H1 (cell line): ENCODE measurements at regions not wholly inside any gene's neighbourhood (a gene's known extent, or its start where the extent isn't known, plus 50 kb on each side); places are given as distances from the start of the nearest gene placed in this dataset.

Experiments
- CTCF ChIA-PET: fragments of 300-600 bp; sonication (Branson Sonifier 250); formaldehyde crosslinking; loops from one replicate; lab custom pipeline; 2021; ENCODE audit not compliant: partially characterized antibody; lab: Charles Lee
- POLR2A ChIA-PET: fragments of 300-600 bp; sonication (Branson Sonifier 250); formaldehyde crosslinking; loops from one replicate; lab custom pipeline; 2021; ENCODE audit warnings: inconsistent platforms; ENCODE audit not compliant: partially characterized antibody; lab: Charles Lee
- DNase-seq, 2 experiments: peaks; one replicate each; pipeline versions ENCODE4 v3.0.0 to v3.0.0-alpha.2; 2010 to 2022; ENCODE audit warnings: low spot score in 2 of 2, low read depth in 1 of 2, mixed read lengths in 1 of 2
- FAIRE-seq: peaks from 2 replicates; lab custom pipeline; 2011; peaks lifted over from hg19 to GRCh38; lab: Jason Lieb, UNC
- H2AFZ ChIP-seq: 2 replicates; pipeline ENCODE4 v1.8.1; 2012; ENCODE audit warnings: low read length, inconsistent platforms
- H2AK5ac ChIP-seq: 2 replicates; pipeline ENCODE4 v1.6.1; 2013; ENCODE audit warnings: low read depth, low read length
- H2BK120ac ChIP-seq: replicated peaks from 2 replicates; pipeline ENCODE3; 2013; ENCODE audit warnings: low read depth, low read length, inconsistent platforms
- H2BK12ac ChIP-seq: 2 replicates; pipeline ENCODE4 v1.6.1; 2013; ENCODE audit warnings: low read depth, low read length
- H2BK15ac ChIP-seq: 2 replicates; pipeline ENCODE4 v1.6.1; 2013; ENCODE audit warnings: low read length
- H2BK20ac ChIP-seq: 2 replicates; pipeline ENCODE4 v1.6.1; 2013; ENCODE audit warnings: low read length
- H2BK5ac ChIP-seq: 2 replicates; pipeline ENCODE4 v1.6.1; 2013; ENCODE audit warnings: low read depth, low read length
- H3K14ac ChIP-seq: 2 replicates; pipeline ENCODE4 v1.6.1; 2013; ENCODE audit warnings: inconsistent platforms; ENCODE audit not compliant: insufficient read length
- H3K18ac ChIP-seq: 2 replicates; pipeline ENCODE4 v1.6.1; 2013; ENCODE audit warnings: low read length; ENCODE audit errors: extremely low read depth
- H3K23ac ChIP-seq: 2 replicates; pipeline ENCODE4 v1.6.1; 2013; ENCODE audit warnings: inconsistent platforms; ENCODE audit not compliant: insufficient read length
- H3K23me2 ChIP-seq: 2 replicates; pipeline ENCODE4 v1.6.1; 2013; ENCODE audit warnings: low read depth, low read length
- H3K27ac ChIP-seq: 2 replicates; pipeline ENCODE4 v1.6.1; 2011; ENCODE audit warnings: low read depth, low read length, inconsistent platforms
- H3K27me3 ChIP-seq, 4 experiments: replicated peaks in 1 of 4; 1 replicate in 1 of 4; 2 replicates in 3 of 4; pipeline versions ENCODE4 v1.6.1 to v1.8.1; 2011 to 2013; ENCODE audit warnings: low read length in 3 of 4, mild to moderate bottlenecking in 3 of 4, inconsistent platforms in 2 of 4, mixed read lengths in 2 of 4, moderate library complexity in 1 of 4; ENCODE audit not compliant: control insufficient read depth in 3 of 4, insufficient read depth in 3 of 4; ENCODE audit errors: extremely low read depth in 1 of 4
- H3K36me3 ChIP-seq, 4 experiments: 2 replicates each; pipeline versions ENCODE4 v1.6.1 to v1.8.1; 2011 to 2013; ENCODE audit warnings: mild to moderate bottlenecking in 4 of 4, low read length in 3 of 4, moderate library complexity in 2 of 4, control low read depth in 1 of 4, inconsistent platforms in 1 of 4; ENCODE audit not compliant: insufficient read depth in 4 of 4, control insufficient read depth in 2 of 4
- H3K4ac ChIP-seq: replicated peaks from 2 replicates; pipeline ENCODE3; 2013; ENCODE audit warnings: low read length, low read depth, mixed read lengths, inconsistent platforms; ENCODE audit not compliant: insufficient read length
- H3K4me1 ChIP-seq, 4 experiments: replicated peaks in 1 of 4; 1 replicate in 1 of 4; 2 replicates in 3 of 4; pipeline versions ENCODE4 v1.6.1 to v1.8.1; 2011 to 2013; ENCODE audit warnings: low read length in 3 of 4, inconsistent platforms in 2 of 4, mixed read lengths in 1 of 4; ENCODE audit not compliant: insufficient read depth in 4 of 4, control insufficient read depth in 3 of 4
- H3K4me2 ChIP-seq, 2 experiments: 2 replicates each; pipeline versions ENCODE4 v1.6.1 to v1.8.1; 2011 to 2013; ENCODE audit warnings: low read depth in 2 of 2, low read length in 2 of 2, control low read depth in 1 of 2, inconsistent platforms in 1 of 2, mild to moderate bottlenecking in 1 of 2; ENCODE audit not compliant: insufficient read depth in 1 of 2
- H3K4me3 ChIP-seq, 4 experiments: fragments of 200-600, 300-600 bp in 1 of 4; sonication (generic), shearing (Covaris generic), sonication (Bioruptor Twin) in 1 of 4; 2 replicates each; pipeline versions ENCODE4 v1.5.1 to v1.8.1; 2011 to 2016; ENCODE audit warnings: low read length in 4 of 4, low read depth in 3 of 4, control low read depth in 2 of 4, inconsistent platforms in 2 of 4, mild to moderate bottlenecking in 2 of 4, mixed read lengths in 1 of 4, moderate library complexity in 1 of 4; ENCODE audit not compliant: insufficient read depth in 2 of 4; ENCODE audit errors: extremely low read depth in 1 of 4
- H3K56ac ChIP-seq: replicated peaks from 2 replicates; pipeline ENCODE3; 2013; ENCODE audit warnings: low read depth, mild to moderate bottlenecking, mixed read lengths, low read length, inconsistent platforms; ENCODE audit not compliant: insufficient read length
- H3K79me1 ChIP-seq: 2 replicates; pipeline ENCODE4 v1.6.1; 2013; ENCODE audit warnings: low read depth, low read length, control low read depth
- H3K79me2 ChIP-seq, 2 experiments: 2 replicates each; pipeline versions ENCODE4 v1.6.1 to v1.8.1; 2012 to 2013; ENCODE audit warnings: low read length in 2 of 2, mild to moderate bottlenecking in 2 of 2, inconsistent platforms in 1 of 2; ENCODE audit not compliant: insufficient read depth in 2 of 2, control insufficient read depth in 1 of 2
- H3K9ac ChIP-seq, 4 experiments: replicated peaks in 1 of 4; 1 replicate in 1 of 4; 2 replicates in 3 of 4; pipeline versions ENCODE4 v1.6.1 to v1.8.1; 2011 to 2013; ENCODE audit warnings: low read depth in 3 of 4, low read length in 3 of 4, control low read depth in 2 of 4, mild to moderate bottlenecking in 2 of 4, moderate library complexity in 2 of 4, inconsistent platforms in 1 of 4; ENCODE audit errors: extremely low read depth in 1 of 4
- H3K9me3 ChIP-seq, 2 experiments: 2 replicates each; pipeline versions ENCODE4 v1.6.1 to v1.8.1; 2012 to 2013; ENCODE audit warnings: mild to moderate bottlenecking in 2 of 2, moderate library complexity in 2 of 2, control low read depth in 1 of 2, inconsistent platforms in 1 of 2, low read depth in 1 of 2, low read length in 1 of 2, mixed read lengths in 1 of 2; ENCODE audit not compliant: insufficient read depth in 2 of 2
- H4K20me1 ChIP-seq, 2 experiments: replicated peaks in 1 of 2; 2 replicates each; pipeline versions ENCODE3 to v1.8.1; 2011 to 2013; ENCODE audit warnings: inconsistent platforms in 2 of 2, low read length in 2 of 2, mild to moderate bottlenecking in 1 of 2; ENCODE audit not compliant: insufficient read depth in 2 of 2, control insufficient read depth in 1 of 2
- H4K5ac ChIP-seq: 2 replicates; pipeline ENCODE4 v1.6.1; 2013; ENCODE audit warnings: low read length, low read depth, mixed read lengths, inconsistent platforms; ENCODE audit not compliant: insufficient read length
- H4K8ac ChIP-seq: 2 replicates; pipeline ENCODE4 v1.8.0; 2013; ENCODE audit warnings: mild to moderate bottlenecking, moderate library complexity, low read length, inconsistent platforms; ENCODE audit not compliant: insufficient read depth; ENCODE audit errors: extremely low read depth
- H4K91ac ChIP-seq: replicated peaks from 2 replicates; pipeline ENCODE3; 2013; ENCODE audit warnings: low read length, mixed read lengths, inconsistent platforms; ENCODE audit not compliant: insufficient read length
- BACH1 ChIP-seq: IDR thresholded peaks from 2 replicates; pipeline ENCODE4 v1.6.1; 2012; ENCODE audit warnings: low read length, improper control_type of control experiment
- GABPA ChIP-seq: IDR thresholded peaks from 2 replicates; pipeline ENCODE4 v1.6.1; 2011; ENCODE audit warnings: mild to moderate bottlenecking, low read length, moderate library complexity, borderline replicate concordance; ENCODE audit not compliant: insufficient read depth
- HDAC6 ChIP-seq: IDR thresholded peaks from one replicate; pipeline ENCODE4 v1.7.1; 2012; ENCODE audit warnings: low read depth, mild to moderate bottlenecking, inconsistent platforms, low read length, moderate library complexity
- JUN ChIP-seq: IDR thresholded peaks from 2 replicates; pipeline ENCODE4 v1.6.1; 2011; ENCODE audit warnings: low read depth, mild to moderate bottlenecking, improper control_type of control experiment, low read length
- KDM5A ChIP-seq: fragments of 200-600 bp; IDR thresholded peaks from 2 replicates; pipeline ENCODE4 v1.7.1; 2012; ENCODE audit warnings: mild to moderate bottlenecking, low read length, inconsistent platforms, mixed read lengths
- NRF1 ChIP-seq: IDR thresholded peaks from 2 replicates; pipeline ENCODE4 v1.6.1; 2011; ENCODE audit warnings: mild to moderate bottlenecking, low read depth, low read length, improper control_type of control experiment
- POLR2AphosphoS5 ChIP-seq: IDR thresholded peaks from 2 replicates; pipeline ENCODE4 v1.6.1; 2011; ENCODE audit warnings: low read depth, low read length
- SIRT6 ChIP-seq: IDR thresholded peaks from one replicate; pipeline ENCODE4 v1.7.1; 2012; ENCODE audit warnings: low read length, inconsistent platforms
- SIX5 ChIP-seq: IDR thresholded peaks from 2 replicates; pipeline ENCODE4 v1.6.1; 2011; ENCODE audit warnings: mild to moderate bottlenecking, low read depth, low read length
- TAF7 ChIP-seq: optimal IDR thresholded peaks from 2 replicates; pipeline ENCODE3; 2011; ENCODE audit warnings: low read depth, mild to moderate bottlenecking, inconsistent platforms, low read length, moderate library complexity, borderline replicate concordance
- USF2 ChIP-seq: IDR thresholded peaks from 2 replicates; pipeline ENCODE4 v1.6.1; 2011; ENCODE audit warnings: low read length, improper control_type of control experiment
- ZNF274 ChIP-seq: IDR thresholded peaks from 2 replicates; pipeline ENCODE4 v1.7.0; 2012; ENCODE audit warnings: low read length, borderline replicate concordance; ENCODE audit errors: extremely low read depth
- WGBS, 2 experiments: shearing (Covaris generic) in 1 of 2; methylation state at CpG; one replicate each; pipeline versions ENCODE4 v1.1.6 to v1.1.7; 2013 to 2015; ENCODE audit warnings: low lambda C conversion rate in 2 of 2, mixed read lengths in 2 of 2, inconsistent platforms in 1 of 2, low coverage in 1 of 2, missing lambda C conversion rate in 1 of 2; ENCODE audit not compliant: insufficient replicate concordance in 2 of 2, insufficient coverage in 1 of 2, insufficient read length in 1 of 2; ENCODE audit errors: extremely low coverage in 1 of 2, missing lambda C conversion rate in 1 of 2; 5-methylcytosine and 5-hydroxymethylcytosine counted together
- TF ChIP-seq, protein P1 (sequence below): IDR thresholded peaks from 2 replicates; pipeline ENCODE4 v1.6.1; 2011; ENCODE audit warnings: low read depth, mild to moderate bottlenecking, low read length; ENCODE audit not compliant: insufficient read depth

DNA sequence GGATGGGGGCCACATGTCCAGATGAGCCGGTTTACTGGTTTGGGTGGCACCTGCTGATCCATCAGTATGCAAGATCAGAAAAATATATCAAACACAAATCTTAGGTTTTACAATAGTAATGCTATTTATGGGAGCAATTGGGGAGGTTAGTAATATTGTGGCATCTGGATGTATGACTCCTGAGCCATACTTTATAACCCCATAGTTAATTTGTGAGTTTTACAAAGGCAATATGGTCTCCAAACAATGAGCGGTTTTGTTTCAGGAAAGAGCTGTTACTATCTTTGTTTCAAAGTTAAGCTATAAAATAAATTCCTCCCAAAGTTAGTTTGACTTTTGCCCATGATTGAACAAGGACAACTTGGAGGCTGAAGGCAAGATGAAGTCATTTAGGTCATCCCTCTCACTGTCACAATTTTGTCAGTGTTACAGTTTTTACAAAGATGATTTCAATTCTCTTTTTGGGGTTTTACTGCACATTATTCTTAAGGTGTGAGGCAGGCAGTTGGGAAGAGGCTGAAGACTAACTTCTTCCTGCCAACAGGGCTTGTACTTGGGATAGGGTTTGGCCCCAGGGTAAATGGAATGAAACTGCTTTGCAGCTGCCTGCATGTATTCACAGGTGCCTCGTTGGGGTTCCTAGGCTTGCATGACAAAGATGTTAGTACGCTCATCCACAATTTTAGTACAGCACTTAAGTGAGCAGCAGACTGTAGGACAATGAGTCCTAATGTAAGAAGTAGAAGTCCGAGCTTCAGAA is 296.6 kb upstream of the NDN start:
- Histone ChIP-seq H3K79me2 (no peaks in the 10 kb centered on the region), H2BK15ac (no peak overlapping the region), H2BK120ac (no peak overlapping the region), H3K4me1 (no peaks in the 10 kb centered on the region), H3K79me1 (no peaks in the 10 kb centered on the region), H2BK12ac (no peak overlapping the region), H2BK5ac (no peak overlapping the region), H3K4ac (no peak overlapping the region), H3K9me3 (peaks cover 22 to 33% of the 10 kb centered on the region in 2 experiments; a peak in 3 of 4 replicates), H4K91ac (no peak overlapping the region), H3K4me2 (no peak overlapping the region), H3K36me3 (no peaks in the 10 kb centered on the region), H3K9ac (no peak overlapping the region), H3K23ac (no peak overlapping the region), H4K8ac (no peak overlapping the region), H4K5ac (no peak overlapping the region), H3K23me2 (no peaks in the 10 kb centered on the region; the same call in 1 of the 2 replicates), H3K27me3 (no peaks in the 10 kb centered on the region), H3K4me3 (no peak overlapping the region), H3K18ac (no peak overlapping the region), H2AK5ac (no peak overlapping the region), H3K27ac (no peak overlapping the region), H3K14ac (no peak overlapping the region), H3K56ac (no peak overlapping the region), H2BK20ac (no peak overlapping the region), H2AFZ (no peak overlapping the region), H4K20me1 (no peaks in the 10 kb centered on the region)
- ChIA-PET POLR2A (no interaction called here), CTCF (no interaction called here)
- WGBS, 2 experiments, result 88% methylated on average over 5 of the region's 5 CpGs; no CpG with 5 or more reads in 1 of the 2 experiments
- DNase-seq (no peak), FAIRE-seq (no peak)
- no peak for TF ChIP-seq SIRT6
- no peak for TF ChIP-seq HDAC6
- no peak for TF ChIP-seq BACH1
- TF ChIP-seq JUN, result no peak
- TF ChIP-seq NRF1, result no peak
- TF ChIP-seq ZNF274, result no peak
- TF ChIP-seq, protein P1, sequence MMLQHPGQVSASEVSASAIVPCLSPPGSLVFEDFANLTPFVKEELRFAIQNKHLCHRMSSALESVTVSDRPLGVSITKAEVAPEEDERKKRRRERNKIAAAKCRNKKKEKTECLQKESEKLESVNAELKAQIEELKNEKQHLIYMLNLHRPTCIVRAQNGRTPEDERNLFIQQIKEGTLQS, result no peak
- TF ChIP-seq POLR2AphosphoS5, result no peak
- TF ChIP-seq KDM5A, result no peak
- no peak for TF ChIP-seq TAF7
- TF ChIP-seq USF2, result no peak
- TF ChIP-seq GABPA, result no peak
- TF ChIP-seq SIX5, result no peak
